NCI-H460 (cell line): ENCODE measurements at regions not wholly inside any gene's neighbourhood (a gene's known extent, or its start where the extent isn't known, plus 50 kb on each side); places are given as distances from the start of the nearest gene placed in this dataset.

Source experiments
- DNase-seq: peaks from one replicate; pipeline ENCODE4 v3.0.0-alpha.2; 2016; ENCODE audit warnings: low read depth; ENCODE audit errors: extremely low read depth

DNA sequence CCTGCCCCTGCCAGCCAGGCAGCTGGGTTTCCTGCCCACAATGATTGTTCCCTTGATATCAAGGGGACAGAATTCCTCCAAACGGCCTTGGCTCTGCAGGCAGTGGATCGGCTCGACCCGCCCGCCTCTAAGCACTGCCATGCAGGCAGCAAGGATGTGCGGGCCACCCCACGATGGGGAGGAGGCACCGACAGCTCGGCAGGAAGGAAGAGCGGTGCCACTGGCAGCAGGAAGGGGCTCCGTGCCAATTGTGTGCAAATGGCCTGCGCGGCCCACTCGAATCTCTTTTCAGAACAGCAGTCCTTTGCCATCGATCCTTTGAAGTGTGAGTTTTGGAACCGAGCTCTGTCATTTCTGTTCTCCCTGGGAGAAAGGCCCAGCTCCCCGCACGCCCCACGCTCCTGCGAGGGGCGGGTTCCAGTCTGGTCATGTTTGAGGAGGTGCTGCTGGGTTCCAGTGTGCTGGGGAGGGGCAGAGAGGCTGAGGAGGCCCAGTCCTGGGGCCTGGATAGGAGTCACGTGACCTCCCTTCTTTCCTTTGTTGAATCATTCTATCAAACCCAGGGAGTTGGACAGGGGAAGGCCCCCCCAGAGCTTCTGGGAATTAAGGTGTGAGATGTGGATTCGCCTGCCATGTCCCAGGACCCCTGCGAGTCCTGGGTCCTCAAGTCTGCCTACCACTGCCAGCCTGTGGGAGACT lies 406.0 kb downstream of the CTTN start:
- DNase-seq: no peak

DNA sequence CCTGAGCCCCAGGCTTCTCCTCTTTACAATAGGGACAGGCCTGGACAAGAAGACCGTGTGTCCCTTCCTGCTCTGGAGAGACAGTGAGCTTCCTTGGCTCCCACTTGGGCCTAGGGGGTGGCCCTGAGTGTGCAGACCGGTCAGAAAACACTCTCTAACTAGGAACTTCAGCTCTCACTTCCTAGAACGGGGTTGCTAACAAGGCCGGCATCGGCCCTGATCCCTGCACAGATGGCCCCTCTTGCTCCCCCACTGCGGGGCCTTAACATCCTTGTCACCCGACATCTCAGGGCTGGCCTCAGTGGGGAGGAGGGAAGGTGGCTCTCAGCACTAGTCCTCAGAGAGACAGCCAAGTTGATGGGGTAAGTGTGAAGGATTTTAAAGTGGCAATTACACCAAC lies 406.9 kb downstream of the CTTN start:
- no peak for DNase-seq

DNA sequence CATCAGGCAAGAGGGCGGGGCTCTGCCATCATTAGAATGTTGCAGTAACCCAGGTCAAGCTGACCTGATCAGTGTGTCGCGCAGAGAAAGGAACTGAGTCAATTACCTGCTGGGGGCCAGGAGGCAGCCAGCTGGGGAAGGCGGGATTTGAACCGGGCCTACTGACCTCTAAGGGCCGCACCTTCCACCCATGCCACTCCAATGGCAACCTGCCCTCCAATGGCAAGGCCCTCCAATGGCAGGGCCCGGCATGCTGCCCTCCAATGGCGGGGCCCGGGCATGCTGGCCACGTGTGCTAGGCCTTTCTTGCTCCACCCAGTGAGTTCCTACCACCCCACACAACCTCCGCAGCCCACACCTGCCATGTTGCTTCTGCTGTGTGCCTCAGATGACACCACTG lies 407.6 kb downstream of the CTTN start:
- DNase-seq: no peak

DNA sequence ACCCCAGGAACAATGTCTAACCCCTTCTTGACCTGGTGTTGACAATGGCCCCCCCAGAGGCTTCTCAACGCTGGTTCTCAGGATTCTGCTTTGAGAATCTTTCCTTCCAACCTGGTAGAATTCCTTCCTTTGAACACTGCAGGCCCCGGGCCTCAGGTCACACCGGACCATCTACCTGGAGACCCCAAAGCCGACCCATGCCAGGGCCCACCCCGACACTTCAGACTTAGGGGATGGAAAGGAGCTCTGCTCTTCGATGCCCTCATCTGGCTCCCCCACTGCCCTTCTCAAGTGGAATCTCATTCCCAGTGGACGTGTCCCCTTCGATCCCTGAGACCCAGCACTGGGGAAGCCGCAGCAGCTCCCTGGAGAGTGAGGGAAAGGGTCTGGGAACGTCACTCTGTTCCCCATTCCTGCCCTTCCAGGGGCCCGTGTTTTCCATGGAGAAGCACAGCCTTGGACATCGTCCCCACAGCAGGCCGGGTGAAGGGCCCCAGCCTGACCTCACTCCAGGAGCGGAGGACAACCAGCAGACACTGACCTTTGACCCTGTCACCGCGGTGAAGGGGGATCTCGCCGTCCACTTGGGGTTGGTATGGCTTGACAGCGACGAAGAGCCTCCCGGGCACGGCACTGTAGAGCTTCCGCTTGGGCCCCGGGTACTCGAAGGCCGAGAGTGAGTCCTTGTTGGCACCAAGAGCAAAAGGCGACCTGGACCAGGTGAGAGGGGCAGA lies 408.3 kb downstream of the CTTN start:
- no peak for DNase-seq

DNA sequence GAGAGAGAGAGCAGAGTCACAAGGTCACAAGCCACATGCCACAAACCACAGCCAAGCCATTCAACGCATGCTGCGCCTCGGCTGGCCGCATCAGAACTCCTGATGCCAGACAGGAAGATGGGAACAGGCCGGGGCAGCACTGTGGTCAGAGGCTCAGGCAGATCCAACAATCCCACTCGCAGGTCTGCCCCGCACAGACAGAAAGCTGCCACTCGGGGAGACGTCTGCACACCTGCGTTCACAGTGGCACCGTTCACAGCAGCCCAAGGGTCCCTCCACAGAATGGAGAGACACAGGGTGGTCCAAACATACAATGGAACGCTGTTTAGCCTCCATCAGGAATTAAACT lies 408.8 kb downstream of the CTTN start:
- DNase-seq: no peak

DNA sequence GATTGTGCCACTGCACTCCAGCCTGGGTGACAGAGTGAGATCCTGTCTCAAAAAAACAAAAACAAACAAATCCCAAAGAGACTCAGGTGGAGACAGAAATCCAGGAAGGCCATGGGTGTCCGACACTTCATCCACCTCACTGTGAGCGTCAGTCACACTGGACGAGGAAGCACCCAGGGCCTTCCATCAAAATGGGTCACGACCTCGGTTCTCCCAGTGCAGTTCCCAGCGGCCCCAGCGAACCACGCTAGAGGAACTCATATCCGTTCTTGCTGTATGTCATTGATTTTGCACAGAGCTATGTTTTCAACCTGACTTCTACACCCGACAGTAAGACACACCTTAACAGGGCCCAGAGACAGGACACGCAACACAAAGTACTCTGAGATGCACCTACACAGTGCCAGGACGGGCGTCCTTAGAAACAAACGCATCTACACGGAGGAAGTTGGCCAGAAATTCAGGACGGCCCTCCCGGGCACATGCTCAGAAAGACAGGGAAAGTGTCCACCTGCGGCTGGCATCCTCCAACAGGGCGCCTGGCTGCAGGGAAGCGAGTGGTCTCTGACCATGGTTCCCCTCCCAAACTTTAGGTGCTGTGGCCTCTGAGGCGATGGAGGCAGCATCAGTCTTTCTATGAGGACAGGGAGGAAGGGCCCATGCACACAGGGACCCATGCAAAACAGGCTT lies 410.5 kb downstream of the CTTN start:
- DNase-seq: no peak

DNA sequence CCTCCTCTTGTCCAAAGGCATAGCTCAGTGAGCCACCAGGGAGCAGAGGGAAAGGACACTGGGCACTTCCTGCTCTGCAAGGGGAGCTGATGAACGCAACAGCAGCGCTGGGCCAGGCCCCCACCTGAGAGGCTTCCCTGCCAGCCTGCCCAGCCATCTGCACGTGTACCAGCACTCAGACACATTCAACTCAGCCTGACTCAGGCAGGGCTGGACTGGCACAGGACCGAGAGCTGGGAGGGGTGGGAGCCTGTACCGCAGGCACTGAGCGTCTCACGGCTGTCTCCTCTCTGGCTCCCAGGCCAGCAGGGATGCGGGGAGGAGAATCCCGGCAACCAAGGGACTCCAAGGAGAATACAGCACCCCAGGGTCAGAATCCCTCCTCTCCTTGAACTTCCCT lies 411.8 kb downstream of the CTTN start:
- no peak for DNase-seq

DNA sequence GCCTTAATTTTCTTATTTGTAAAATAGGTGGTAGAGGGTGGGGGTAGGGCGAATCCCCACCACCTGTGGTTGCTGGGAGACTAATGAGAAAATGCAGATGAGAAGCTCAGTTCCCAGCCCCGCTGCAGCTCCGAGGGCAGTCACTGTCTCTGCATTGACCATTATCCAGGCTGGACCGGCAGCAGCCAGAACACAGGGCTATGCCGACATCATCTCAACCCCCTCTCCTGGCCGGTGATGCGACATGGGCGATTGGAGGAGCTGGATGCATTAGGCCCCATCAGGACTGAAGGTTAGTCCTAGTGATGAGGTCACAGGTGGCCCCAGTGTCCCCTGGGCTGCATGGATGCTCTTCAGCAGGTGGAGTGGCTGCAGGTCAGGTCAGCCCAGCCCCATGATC lies 412.4 kb downstream of the CTTN start:
- DNase-seq: no peak

DNA sequence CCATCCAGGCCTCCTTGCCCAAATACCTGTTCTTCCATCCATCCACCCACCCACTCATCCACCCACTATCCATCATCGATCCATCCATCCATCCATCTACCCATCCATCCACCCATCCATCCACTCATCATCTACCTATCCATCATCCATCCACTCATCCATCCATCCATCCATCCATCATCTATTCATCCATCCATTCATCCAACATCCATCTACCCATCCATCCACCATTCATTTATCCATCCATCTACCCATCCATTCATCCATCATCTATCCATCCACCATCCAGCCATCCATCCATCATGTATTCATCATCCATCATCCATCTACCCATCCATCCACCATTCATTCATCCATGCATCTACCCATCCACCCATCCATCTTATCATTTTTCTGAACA lies 413.2 kb downstream of the CTTN start:
- DNase-seq: no peak

DNA sequence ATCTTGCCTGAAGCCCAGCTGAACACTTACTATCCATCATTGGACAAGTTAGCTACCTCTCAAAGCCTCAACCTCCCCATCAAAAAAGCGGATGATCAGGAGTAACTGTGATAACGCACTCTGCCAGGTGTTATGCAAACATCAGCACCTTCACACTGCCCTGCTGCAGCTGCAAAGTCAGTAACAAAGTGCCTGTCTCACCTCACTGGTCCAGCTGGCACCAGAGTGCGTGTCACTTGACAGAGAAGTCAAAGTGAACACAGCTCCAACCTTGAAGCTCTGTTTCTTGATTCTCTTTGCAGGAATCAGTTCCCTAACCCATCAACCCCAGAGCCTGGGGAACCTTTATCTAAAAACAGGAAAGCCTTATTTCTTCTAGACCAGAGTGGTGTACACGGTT lies 413.6 kb downstream of the CTTN start:
- DNase-seq: no peak

DNA sequence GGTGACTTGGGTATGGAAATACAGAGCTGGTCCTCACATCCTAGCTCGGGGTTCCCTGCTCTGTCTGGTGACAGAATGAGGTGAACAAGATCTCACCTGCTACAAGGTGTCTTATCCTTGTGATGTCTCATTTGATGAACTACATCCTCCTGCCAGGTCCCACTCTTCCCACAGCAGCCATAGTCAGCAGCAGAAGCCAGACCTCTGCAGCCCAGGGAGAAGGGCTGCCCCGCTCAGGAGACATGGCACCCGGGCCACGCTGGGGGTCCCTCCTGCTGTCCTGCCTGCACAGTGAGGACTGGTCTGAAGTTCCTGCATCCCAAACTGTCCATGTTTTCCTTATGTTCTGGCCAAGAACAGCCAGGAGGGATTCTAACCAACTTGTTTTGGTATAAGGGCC lies 414.1 kb downstream of the CTTN start:
- no peak for DNase-seq

DNA sequence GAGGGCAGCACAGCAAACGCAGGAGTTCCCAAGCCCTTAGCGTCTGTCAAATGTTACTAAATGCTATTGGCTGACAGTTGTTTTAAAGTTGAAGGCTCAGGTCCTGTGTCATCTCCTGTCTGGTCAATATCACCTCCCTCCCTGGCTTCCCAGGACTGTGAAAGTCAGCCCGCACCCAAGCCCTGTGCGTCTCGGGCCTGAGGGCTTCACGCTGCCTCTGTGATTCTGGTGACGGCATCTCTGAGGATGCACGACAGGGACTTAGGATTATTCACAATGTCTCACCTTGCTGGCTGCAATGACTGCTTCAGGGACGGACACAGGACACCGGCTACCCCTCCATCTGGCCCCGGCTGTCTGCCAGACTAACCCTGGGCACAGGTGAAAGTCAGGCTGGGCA lies 415.3 kb downstream of the CTTN start:
- no peak for DNase-seq

DNA sequence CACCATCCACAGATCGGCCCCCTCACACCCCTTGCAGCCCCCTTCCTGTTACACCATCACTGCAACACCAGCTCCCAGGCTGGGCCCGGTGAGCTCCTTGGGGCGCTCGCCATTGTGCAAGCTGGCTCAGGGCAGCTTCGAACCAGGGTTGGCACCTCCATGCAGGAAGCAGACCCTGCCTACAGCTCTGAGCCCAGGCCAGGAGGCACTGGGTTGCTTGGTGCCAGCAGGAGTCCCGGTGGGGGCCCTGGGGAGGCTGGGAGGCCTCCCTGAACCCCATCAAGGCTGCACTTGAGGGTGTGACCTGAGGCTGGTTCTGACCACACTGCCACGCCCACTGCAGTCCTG lies 417.1 kb downstream of the CTTN start:
- DNase-seq: no peak

DNA sequence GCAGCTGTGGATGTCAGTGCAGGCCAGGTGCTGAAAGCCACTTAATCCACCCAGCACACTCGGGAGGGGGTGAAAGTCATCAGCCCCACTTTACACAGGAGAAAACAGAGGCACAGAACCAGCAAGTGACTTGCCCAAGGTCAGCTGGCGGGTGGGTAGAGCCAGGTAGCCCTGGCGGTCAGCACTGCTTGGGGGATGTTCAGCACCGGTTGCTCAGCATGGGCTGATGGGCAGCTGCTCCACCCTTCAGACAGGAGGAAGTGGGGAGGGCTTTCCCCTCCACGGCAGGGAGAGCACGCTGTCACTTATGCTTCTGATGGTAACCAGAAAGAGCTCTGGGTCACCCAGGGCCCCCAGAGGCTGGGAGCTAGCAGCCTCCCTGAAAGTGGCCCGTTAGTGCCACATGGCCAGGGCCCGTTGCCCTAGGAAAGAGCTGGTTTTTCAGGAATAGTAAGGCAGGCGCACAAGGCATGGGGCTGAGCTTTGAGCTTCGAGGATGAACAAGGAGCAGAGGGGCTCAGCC lies 417.9 kb downstream of the CTTN start:
- no peak for DNase-seq

DNA sequence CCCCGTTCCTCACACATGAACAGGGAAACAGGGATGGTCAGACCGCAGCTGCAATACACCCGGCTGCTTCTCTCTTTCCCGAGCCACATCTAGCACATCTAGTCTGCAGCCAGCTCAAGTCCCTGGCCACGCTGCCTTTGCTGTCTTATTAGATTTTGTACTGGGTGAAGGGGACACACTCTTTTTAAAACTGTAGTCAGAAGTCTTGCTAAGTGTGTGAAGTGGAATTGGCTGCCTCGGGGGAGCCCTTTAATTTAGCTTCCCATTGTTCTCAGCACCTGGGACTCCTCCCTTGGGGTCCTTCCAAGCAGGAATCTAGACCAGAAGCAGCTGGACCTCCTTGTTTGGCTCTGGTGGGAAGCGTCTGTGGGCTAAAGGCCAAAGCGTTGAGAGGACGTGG lies 420.0 kb downstream of the CTTN start:
- DNase-seq: no peak

DNA sequence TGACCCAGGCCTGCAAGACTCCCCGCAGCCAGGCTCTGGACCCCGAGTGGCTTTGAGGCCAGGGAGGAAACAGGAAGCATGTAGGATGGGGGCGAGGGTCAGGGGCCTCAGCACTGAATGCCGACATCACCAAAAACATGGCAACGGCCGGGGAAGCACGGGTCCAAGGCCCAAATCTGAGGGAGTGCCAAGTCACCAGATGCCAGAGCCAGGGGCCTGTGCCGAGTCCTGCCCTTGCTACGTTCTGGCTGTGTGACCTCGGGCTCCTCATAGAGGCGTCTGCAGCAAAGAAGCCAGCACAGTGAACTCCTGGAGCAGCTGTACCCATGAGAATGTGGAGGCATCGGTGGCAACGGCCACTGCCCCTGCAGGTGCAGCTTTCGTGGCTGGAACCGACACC lies 420.7 kb downstream of the CTTN start:
- DNase-seq: no peak

DNA sequence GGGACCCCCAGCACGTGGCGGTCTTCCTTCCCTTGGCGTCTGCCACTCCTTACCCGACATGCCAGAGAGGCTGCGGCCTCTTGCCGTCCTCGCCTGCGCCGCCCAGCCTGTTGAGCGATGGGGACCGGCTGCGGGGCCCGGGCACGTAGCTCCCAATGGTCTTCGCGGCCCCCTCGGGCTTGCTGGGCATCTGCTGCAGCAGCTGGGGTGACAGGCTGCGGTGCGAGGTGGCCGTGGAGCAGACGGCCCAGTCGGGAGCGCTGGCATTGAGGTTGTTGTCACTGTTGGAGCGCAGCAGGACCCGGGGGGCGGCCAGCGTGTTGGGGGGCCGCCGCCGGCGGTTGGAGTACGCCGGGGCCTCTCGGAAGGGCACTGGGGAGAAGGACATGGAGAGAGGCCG lies 422.0 kb downstream of the CTTN start:
- no peak for DNase-seq

DNA sequence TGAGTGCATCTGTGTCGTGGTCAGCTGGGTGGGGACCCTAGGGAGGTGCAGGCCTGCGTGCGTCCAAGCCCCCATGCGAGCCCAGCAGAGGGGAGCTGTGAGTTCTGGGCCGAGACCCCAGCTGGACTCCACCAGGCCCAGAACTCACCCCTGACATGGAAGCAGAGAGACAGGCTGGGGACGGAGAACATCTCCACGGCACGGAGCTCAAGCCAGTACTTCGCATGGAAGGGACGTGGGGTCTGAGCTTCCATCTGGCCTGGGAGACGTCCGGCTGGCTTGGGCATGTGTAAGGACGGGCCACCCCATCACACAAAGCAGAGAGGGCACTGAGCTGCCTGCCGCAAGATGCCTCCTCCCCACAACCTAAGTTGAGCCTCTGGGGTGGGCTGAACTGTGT lies 422.4 kb downstream of the CTTN start:
- no peak for DNase-seq

DNA sequence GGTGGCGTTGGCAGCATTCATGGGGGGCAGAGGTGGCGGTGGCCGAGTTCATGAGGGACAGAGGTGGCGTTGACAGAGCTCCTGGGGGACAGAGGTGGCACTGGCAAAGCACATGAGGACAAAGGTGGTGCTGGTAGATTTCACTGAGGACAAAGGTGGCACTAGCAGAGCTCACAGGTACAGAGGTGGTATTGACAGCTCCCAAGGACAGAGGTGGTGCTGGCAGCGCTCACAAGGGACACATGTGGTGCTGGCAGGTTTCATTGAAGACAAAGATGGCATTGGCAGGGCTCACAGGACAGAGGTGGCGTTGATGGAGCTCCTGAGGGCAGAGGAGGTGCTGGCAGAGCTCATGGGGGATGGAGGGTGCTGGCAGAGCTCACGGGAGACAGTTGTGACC lies 425.4 kb downstream of the CTTN start:
- DNase-seq: no peak

DNA sequence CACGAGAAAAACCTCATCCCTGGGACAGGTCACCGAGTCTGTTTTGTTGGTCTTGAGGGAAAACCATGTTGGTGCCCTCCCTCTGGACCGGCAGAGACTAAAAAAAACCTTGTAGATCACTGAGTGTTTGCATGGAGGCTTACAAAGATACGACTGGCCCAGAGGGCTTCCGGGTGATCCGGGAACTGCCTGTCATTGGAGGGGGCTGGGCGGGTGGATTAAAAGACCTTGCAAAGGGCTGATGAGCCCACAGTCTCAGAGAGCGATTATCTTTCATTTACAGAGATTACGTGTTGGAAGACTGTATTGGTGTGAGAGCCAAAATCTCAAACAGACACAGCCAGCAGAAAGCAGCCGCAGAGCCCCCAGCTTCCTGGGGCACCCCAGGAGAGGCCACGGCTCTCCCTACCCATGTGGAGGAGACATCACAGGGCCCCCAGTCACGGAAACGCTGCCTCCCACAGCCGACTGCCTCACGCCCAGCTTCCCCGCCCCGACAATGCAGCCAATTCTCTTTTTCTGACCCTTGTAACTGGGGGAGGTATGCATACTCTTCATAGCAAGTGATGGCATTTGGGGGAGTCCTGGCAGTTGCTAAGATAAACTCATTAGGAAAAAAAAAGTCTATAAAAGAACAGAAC lies 426.4 kb downstream of the CTTN start:
- DNase-seq: no peak

DNA sequence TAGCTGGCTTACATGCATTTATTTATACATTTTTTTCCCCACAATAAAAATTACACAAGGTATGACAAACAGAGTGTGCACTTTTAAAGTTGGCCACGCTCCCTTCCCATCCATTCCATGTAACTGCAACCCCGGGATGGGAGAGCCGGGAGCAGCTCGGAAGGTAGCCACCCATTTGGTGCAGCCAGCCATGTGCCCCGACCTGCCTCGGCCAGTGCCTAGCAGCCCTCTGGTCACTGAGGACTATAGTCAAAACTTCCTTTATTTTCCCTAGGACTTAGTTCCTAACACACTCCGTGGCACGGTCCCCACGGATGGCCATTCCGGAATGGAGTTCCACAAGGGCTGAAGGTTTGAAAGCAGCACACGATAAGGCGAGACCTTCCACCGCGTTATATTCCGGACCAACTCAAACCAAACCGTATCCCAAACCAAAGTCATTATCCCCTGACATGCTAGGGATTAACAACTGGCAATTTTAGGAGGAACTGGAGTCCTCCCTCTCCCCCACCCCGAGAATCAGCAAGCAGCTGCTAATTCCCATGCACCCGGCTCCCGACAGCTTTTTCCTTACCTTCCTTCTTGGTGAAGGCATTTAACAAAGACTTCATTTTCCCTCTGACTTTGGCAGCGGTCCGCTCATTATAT lies 426.4 kb downstream of the SHANK2 start:
- DNase-seq: no peak
